SK-N-MC (cell line): ENCODE measurements at regions not wholly inside any gene's neighbourhood (a gene's known extent, or its start where the extent isn't known, plus 50 kb on each side); places are given as distances from the start of the nearest gene placed in this dataset.

Source experiments
- EZH2 ChIP-seq: fragments of 200-600 bp; sonication (generic); IDR thresholded peaks from one replicate; pipeline ENCODE4 v1.6.1; 2017; ENCODE audit warnings: antibody characterized with exemption
- POLR2AphosphoS5 ChIP-seq: IDR thresholded peaks from 2 replicates; pipeline ENCODE4 v1.6.1; 2012; ENCODE audit warnings: mild to moderate bottlenecking, low read depth, low read length, borderline replicate concordance

DNA sequence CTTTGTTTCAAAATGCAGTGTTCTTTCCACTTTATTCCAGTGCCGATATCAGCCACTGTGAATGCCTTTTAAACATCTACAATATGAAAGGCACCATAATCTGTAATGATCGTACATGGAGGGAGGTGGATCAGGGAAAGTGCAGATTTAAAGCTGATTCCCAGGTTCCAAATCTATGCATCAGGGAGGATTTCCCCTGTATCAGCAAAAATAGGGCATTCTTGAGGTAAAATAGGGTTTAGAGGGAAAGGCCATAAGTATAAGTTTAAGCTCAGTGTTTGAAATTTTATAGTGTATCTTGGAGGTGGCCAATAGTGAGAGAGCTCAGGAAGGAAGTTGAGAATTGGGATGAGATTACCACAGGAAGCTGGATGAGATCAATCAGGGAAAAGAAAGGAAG is 289.7 kb upstream of the ID4 start:
- TF ChIP-seq EZH2 (no peak), POLR2AphosphoS5 (no peak)
